ENCODE measurements at regions not wholly inside any gene's neighbourhood (a gene's known extent, or its start where the extent isn't known, plus 50 kb on each side); places are given as distances from the start of the nearest gene placed in this dataset.

GRCh38 chr5:57791875-57792274 is 309.3 kb upstream of the ACTBL2 start:
- TF ChIP-seq CTCF (IDR thresholded peaks at IDR 0.05; ENCODE audit: low read depth, low read length, poor library complexity, severe bottlenecking) (no peak), EZH2phosphoT487 (IDR thresholded peaks at IDR 0.05; ENCODE audit: borderline replicate concordance, low read length) (no peak)

All from DOHH2 (cell line).